Erythroblast (primary cell): ENCODE measurements at regions not wholly inside any gene's neighbourhood (a gene's known extent, or its start where the extent isn't known, plus 50 kb on each side); places are given as distances from the start of the nearest gene placed in this dataset.

Experiments used
- GATA1 ChIP-seq: IDR thresholded peaks from 2 replicates; pipeline ENCODE4 v1.6.1; 2011; ENCODE audit warnings: low read depth, mild to moderate bottlenecking, control low read depth, low read length, moderate library complexity
- POLR2A ChIP-seq: IDR thresholded peaks from 2 replicates; pipeline ENCODE4 v1.6.1; 2011; ENCODE audit warnings: mild to moderate bottlenecking, low read length

DNA sequence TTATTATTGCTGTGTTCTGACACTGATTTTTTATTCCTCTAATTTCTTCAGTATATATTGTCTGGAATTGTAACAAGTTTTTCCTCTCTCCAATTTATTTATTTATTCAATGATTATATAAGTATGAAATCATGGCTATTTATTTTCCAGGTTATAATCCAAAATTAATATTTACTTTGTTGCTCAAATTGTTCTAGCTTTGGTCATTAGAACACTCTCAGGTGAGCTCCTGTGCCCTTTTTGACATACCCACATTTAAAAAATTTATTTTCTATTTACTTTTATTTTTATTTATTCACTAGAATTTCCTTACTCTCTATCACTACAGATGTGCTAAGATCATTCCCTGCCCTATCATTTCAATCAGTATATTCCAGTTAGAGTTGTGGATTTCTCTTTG lies 70.2 kb downstream of the PPP1R2C start:
- TF ChIP-seq POLR2A, result no peak
- no peak for TF ChIP-seq GATA1
